ENCODE measurements at regions not wholly inside any gene's neighbourhood (a gene's known extent, or its start where the extent isn't known, plus 50 kb on each side); places are given as distances from the start of the nearest gene placed in this dataset.

DNA sequence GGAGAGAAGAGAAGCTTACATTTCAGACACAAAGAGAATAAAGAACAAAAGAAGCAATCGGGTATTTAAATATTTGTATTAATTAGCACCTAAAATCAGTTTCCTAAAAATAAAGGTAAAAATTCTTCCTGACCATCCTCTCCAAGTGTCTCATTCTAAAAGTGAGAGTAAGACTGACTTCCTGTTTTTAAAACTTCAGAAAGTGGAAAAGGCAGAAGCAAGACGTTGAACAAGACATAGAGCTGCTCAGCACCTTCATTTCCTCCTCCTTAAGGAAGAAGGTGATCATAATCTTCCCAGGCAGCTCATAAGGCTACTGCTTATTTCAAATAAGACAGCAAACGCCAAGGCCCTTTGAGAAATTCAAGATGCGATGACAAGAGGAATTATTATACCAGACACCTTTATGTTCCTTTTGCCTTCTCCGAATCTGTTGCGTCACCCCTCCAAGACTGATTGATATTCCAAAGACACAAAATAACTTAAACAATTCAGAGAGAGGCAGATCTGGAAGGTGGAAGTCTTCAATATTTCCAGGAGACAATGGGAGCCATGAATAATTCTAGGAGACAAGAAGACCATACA lies 238.8 kb upstream of the TLE3 start:
- no peak for DNase-seq (ENCODE audit: low spot score)

DNA sequence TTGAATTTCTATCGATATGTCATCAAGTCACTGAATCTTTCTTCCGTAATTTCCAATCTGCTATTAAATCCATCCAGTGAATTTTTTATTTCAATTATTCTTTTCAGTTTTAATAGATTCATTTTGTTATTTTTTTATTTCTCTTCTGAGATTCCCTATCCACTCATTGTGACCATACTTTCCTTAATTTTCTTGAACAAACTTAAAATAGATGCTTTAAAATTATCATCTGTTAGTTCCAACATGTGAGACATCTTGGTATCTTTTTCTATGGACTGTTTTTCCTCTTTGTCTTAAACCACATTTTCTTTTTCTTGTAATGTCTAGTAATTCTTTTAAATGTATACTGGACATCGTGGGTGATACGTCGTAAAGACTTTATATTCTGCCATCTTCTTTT lies 236.6 kb upstream of the TLE3 start:
- no peak for DNase-seq (ENCODE audit: low spot score)

DNA sequence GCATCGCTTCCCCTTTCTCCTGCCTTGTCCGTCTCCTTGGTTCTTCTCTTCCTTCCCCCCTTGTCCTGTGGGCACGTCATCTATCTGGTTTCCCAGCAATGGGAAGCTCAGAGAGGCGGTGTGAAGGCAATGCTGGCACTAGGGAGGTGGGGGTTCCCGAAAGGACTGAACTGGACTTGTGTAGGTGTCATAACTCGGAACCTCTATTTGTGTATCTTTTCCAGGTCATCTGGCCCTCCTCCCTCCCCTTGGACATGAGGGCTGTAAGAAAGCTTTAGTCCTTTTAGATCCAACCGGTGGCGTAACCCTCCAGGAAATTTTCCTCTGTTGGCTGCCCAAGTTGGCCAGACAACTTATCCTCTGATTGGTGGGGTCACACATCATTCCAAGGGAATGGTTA lies 231.5 kb upstream of the TLE3 start:
- DNase-seq (ENCODE audit: low spot score): no peak

DNA sequence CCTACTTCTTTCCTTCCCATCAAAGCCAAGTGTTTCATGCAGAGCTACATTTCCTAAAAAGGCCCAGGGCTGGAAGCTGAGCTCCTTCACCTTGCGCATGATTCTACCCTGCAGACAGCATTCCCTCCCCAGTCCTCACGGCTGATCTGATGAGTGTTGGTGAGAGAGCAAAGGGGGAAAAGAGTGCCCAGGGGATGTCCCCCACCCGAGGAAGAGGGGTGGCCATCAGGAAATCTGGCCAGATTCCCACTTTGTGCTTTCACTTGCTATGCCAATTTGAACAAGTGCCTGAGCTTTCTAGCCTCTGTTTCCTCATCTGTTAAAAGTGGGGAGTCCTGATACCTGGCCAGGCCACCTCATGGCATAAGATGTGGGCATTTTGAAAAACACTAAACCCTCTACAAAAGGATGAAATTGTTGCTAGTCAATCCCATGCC lies 231.0 kb upstream of the TLE3 start:
- no peak for DNase-seq (ENCODE audit: low spot score)

DNA sequence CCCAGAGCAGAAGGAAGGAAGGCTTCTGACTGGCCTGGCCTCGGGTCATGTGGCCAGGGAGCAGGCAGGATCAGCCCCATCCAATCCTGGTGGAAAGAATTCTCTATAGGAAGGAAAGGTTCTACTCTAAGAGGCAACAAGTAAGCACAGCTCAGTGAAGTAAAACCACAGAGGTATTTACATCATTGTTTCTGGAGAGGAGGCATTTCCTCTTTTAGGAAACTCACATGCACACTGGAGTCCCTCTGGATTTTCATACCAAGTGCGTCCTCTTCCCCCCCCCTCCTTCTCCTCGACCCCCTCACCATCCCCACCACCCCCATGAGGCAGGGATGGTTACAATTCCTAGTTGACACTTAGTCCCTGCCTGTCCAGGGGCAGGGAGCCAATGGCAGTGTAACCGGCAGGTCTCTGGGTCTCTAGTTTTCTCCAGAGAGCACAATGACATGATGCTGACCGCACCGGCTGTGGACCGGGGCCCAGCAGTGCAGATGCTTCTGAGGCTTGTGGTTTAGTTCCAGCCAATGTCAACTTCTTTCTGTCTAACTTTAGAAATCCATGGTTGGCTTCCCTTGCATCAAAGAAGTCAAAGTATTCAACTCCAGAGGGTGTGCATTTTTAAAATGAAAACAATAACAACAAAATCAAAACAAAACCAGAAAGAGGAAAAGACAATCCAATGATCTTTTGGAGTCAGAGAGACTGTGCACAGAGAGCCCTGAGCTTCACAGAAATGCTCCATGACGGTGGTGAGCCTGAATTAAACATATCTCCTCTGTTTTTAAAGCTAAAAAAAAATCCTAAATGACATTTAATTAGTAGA lies 230.3 kb upstream of the TLE3 start:
- no peak for DNase-seq (ENCODE audit: low spot score)

DNA sequence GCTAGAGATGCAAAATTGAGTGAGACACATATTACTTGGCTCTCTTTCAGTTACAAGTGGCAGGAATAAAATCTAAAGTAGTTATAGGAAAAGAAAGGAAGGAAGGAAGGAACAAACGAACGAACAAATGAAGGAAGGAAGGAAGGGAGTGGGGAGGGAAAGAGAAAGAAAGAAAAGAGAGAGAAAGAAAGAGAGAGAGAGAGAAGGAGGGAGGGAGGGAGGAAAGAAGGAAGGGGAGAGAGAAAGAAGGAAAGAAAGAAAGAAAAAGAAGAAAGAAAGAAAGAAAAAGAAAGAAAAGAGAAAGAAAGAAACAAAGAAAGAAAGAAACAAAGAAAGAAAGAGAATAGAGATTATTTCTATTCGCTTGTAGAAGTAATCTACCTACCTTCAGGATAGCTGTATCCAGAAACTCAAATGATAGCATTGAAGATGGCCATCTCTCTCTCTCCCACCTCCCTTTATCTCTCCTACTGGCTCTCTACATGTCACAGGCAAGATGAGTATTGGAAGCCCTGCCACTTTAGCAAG lies 229.7 kb upstream of the TLE3 start:
- DNase-seq (ENCODE audit: low spot score): no peak

DNA sequence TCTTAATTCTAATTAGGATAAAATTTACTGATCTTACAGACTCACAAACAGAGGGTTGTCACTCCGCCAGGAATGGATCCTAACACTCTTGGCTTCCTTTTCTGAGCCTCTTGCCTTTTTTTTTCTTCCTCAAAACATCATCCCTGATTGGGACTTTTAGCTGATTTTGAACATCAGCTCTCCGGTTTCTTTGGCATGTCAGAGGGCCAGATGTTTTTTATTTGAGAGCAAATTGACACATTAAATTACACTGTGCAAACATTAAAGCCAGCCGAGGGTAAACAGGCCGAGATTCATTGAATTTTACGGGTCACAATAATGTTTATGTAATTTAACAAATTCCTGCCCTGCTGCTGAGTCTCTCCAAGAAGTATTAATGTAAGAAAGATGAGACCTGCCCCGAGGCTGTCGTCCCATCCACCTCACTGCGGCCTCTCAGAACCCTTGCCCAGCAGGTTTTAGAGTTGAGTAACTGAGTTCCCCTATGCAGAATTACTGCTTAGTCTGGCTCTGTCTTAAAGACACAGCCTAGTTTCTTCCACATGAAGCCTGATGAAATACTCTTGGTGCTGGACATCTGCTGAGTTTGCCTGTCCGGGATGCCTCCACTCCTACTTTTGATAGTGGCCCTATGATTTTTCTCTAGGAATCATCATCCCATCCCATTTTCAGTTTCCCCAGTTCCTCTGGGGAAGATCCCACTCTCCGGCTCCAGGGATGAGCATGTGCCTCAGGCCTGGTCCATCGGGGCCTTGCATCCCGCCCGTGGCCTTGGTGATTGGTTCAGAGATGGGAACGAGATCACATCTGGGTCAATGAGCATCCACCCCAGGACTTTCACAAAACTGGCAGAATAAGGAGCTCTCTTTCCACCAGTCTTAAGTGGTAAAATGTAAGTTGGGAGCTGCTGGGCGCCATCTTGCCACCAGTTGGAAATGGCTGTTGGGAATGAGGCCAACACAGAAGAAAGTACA lies 226.6 kb upstream of the TLE3 start:
- no peak for DNase-seq (ENCODE audit: low spot score)

DNA sequence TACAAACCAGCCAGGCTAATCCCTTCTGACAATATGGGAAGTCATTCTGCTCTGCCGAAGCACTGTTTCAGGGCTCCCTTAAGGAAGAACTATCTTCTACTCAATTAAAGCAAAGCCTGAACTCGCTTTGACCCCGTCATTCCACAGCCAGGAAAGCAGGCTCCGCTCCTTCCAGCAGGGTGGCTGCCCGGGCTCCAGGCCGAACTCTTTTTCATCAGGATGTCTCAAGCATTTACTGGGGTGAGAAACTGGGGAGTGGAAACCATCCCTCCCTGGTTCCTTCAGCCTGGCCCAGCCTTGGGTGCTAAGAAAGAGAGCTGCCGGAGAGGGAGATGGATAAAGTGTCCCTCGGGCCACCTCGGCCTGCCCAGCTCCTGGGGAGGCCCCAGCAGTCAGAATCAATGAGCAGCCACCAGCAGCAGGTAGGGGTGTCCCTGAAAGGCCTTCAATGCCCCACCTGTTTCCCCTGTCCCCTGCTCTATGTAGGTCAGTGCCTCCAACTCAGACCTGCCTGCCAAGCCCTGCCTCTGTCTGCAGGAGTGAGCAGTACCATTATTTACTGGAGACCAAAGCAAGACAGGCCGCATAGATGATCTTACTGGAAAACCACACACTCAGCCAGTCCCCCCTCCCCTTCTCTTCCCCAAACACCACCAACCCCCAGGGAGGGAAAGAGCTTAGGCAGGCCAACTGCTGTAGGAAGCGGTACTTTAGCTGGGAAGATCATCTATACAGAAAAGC lies 225.6 kb upstream of the TLE3 start:
- no peak for DNase-seq (ENCODE audit: low spot score)

DNA sequence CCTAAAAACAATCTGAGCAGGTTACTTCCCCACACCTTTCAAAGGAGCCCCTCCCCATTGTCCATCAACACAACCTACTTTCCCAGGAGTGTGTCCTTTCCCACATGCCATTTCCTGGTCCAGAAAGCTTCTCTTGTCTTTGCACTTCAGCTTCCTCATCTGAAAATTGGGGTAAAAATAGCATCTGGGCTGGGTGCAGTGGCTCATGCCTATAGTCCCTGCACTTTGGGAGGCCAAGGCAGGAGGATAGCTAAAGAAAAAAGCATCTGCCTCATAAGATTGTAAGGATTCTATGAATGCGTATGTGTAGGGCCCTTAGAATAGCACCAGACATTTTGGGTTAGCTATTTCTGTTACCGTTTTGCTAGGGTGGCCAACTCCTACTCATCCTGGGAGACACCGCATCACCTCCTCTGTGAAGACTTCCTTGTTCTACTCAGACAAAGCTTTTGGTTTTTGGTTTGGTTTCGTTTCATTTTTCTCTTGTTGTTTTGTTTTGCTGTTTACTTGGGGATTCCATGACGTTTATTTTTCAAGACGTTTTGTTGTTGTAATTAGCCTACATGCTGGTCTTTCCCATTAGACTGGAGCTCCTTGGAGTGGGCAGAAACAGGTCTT lies 224.4 kb upstream of the TLE3 start:
- no peak for DNase-seq (ENCODE audit: low spot score)

DNA sequence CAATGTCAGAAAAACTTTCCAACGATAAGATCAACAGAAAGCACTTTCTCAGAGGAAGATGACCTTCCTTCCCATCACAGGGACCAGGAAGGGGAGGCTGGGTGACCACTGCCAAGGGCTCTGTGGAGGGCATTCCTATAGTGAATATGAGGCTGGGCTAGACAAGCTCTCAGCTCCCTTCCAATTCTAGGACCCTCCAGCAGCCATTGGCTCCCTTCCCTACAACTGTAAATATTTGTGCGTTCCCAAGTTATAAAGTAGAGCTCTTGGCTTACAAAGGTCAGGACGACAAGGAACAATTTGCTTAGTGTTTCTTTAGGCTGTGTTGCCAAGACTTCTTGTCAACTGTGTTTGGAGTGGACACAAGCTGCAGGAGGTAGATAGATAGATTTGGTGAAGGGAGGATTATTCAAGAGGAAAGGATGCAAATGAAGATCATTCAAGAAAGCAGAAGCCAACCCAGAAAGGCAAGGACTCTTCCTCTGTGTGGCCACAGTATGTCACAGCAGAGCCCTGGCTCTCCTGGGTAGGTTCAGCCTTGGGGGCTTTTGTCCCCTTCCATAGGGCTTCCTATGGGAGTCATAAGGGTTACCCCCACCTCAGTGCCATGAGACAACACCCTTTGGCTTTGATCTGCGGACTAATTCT lies 223.6 kb upstream of the TLE3 start:
- no peak for DNase-seq (ENCODE audit: low spot score)

DNA sequence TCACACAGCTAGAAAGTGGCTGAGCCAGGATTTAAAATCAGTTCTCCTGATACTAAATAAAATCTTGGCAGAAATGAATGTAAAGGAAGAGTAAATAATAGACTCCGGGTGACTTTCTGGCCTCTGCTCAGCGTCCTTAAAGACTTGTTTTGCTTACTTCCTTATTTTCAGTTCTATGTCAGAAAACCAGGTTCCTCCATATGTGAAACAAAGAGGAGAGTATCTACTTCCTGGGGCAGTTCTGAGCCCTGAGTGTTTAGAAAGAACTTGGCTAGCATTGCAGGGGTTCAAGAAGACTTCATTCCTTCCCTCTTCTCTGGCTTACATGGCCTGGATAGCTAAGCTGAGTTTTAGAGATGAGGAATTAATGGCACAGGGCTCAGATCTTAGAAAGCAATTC lies 222.8 kb upstream of the TLE3 start:
- no peak for DNase-seq (ENCODE audit: low spot score)

DNA sequence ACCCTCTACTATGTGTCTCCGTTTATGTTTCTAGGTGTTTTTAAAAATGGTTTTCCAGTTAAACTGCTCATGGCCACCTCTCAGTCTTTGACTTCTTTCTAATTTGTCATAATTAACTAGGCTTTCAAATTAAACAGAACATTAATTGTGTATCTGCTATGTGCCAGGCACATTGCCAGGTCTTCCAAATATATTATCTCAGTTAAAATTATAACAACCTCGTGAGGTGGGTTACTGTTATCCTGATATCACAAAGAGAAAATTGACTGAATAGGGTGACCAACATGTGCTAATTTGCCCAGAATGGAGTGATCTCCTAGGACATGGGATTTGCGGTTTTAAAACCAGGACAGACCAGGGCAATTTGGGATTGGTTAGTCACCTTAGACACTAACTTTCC lies 222.4 kb upstream of the TLE3 start:
- no peak for DNase-seq (ENCODE audit: low spot score)

DNA sequence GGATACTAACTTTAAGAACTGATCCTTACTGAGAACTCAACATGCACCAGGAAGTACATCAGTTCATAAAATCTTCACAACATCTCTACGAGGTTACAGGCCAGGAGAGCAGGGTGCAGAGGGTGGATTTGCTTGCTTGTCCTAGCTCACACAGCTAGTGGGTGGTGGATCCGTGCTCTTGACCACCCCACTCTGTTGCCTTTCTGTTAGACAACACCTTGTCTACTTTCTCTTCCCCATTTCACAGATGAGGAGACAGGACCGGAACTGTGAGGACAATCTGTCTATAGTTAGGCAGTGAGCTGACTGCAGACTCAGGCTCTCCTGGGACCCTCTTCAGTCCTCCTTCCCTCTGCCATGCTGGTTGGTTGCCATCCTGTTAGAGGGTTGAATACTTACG lies 221.7 kb upstream of the TLE3 start:
- DNase-seq (ENCODE audit: low spot score): no peak

DNA sequence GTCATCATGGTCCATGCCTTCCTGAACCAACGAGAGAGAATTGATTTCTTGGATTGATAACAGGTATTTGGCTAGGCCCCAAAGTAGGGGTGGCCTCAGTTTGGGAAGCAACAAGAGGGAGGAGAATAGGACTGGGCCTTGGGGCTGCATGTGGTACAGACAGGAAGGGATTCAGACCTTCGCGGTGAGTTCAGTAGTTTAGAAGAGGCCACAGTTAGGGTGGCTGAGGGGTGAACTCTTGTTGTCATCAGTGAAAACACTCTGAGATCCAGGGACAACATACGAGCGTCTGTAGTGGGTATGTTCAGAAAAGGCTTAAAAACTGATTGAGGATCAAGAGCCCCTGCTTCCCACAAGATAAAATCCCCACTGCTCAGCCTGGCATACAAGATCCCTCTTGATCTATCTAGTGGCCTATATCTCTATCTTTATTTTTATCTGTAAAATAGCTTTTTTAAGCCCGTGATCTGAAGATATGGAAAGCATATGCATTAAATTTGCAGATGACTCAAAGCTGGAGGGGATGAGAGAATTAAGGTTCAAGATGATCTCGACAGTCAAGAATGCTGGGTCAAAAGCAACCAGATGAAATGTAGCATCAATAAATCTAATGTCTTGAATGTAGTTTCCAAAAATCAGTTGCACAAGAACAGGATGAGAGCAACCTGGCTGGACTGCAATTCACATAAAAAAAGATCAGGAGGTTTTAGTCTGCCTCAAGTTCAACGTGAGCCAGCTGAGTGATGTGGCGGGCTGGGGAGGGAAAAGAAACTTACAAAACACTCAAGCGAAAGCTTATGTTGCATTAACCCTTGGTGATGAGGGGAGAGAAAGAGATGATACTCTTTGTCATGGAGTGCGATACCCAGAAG lies 221.1 kb upstream of the TLE3 start:
- DNase-seq (ENCODE audit: low spot score): peak; percentile 26

DNA sequence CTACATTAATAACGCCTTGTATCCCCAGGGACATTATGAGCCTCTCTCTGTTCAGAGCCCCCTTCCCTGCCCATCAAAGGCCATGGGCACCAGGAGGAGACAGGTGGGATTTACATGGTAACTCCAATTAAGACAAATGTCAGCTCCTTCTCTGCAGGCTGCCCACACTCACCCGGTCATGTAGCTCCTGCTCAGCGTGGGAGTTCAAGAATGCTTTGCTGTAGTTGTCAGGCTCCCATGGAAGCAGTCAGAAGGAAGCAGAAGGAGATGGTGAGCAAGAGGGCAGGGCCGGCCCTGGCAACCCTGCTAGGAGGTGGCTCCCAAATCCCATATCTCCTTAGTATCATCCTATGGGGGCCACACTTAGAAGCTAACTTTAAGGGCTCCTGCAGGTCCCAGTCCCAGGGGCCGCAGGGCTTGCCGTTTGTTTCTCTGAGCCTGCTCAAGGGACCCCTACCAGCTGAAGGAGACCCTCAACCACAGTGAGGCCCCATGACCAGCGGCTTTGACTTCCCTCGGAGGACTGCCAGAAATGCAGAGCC lies 218.4 kb upstream of the TLE3 start:
- no peak for DNase-seq (ENCODE audit: low spot score)

DNA sequence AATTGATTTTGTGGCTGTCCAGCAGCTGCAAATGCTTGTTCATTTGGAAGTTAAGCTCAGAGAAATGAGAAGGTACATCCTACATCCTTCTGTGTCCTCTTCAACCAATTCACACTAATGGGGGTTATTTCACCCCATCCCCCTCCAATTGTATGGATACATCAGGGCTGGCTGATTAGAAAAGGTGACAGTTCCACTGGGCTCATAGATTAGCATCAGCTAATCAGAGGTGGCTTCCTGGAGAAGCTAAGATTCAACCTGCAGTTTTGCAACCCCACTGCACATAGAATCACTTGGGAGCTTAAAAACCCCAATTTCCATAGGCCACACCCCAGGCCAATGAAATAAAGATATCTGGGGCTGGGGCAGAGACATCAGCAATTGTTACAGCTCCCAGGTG lies 217.7 kb upstream of the TLE3 start:
- no peak for DNase-seq (ENCODE audit: low spot score)

DNA sequence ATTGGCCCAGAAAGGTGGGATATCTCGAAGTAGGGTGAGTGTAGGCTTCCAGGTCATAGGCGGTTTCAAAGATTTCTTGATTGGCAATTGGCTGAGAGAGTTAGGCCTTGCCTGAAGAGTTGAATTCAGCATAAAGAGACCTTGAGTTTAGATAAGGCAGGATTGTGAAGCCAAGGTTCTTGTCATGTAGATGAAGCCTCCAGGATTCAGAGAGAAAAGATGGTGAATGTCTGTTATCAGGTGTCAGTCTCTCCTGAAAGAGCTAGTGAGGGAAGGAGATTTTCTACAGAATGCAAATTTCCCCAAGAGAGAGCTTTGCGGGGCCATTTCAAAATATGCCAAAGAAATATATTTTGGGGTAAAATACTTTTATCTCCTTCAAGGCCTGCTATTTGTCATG lies 217.0 kb upstream of the TLE3 start:
- no peak for DNase-seq (ENCODE audit: low spot score)

DNA sequence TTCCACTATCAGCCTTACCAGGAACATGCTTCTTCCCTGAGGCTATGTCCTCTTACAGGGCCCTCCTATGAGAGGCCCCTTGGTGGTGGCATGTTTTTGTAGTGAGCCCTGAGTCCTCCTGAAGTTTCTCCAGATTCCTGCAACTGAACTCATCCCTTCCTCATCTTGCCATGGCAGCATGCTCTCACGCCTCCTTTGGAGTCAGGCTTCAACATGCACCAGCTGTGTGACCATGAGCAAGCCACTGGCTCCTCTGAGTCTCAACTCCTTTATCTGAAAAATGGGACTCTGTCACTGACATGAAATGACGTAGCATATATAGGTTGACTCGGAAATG lies 216.3 kb upstream of the TLE3 start:
- DNase-seq (ENCODE audit: low spot score): peak; percentile 37
